Non-pigmented ciliary epithelial cell (primary cell): ENCODE measurements at regions not wholly inside any gene's neighbourhood (a gene's known extent, or its start where the extent isn't known, plus 50 kb on each side); places are given as distances from the start of the nearest gene placed in this dataset.

Experiments used
- DNase-seq: peaks from one replicate; pipeline ENCODE4 v3.0.0-alpha.2; 2010; ENCODE audit warnings: low read depth

- DNase-seq, result peak; percentile 64
Observed at GRCh38 chr5:104189031-104189430, 626.4 kb upstream of the NUDT12 start.

GRCh38 chr5:104187656-104188055, 625.1 kb upstream of the NUDT12 start:
- no peak for DNase-seq

- no peak for DNase-seq
Observed at GRCh38 chr5:104186510-104186909, 623.9 kb upstream of the NUDT12 start.

- no peak for DNase-seq
Observed at GRCh38 chr5:104186100-104186499, 623.5 kb upstream of the NUDT12 start.

- no peak for DNase-seq
Observed at GRCh38 chr5:104184264-104184663, 621.7 kb upstream of the NUDT12 start.

- no peak for DNase-seq
Observed at GRCh38 chr5:104178829-104179456, 616.4 kb upstream of the NUDT12 start.

- no peak for DNase-seq
Observed at GRCh38 chr5:104178066-104178465, 615.5 kb upstream of the NUDT12 start.

- DNase-seq, result no peak
Observed at GRCh38 chr5:104177651-104178050, 615.1 kb upstream of the NUDT12 start.

- no peak for DNase-seq
Observed at GRCh38 chr5:104172976-104173375, 610.4 kb upstream of the NUDT12 start.

- DNase-seq, result no peak
Observed at GRCh38 chr5:104171958-104172690, 609.5 kb upstream of the NUDT12 start.

GRCh38 chr5:104170926-104171325, 608.3 kb upstream of the NUDT12 start:
- no peak for DNase-seq

GRCh38 chr5:104146652-104147051, 584.1 kb upstream of the NUDT12 start:
- no peak for DNase-seq

- DNase-seq, result no peak
Observed at GRCh38 chr5:104139840-104140239, 577.3 kb upstream of the NUDT12 start.

- no peak for DNase-seq
Observed at GRCh38 chr5:104130320-104130719, 567.7 kb upstream of the NUDT12 start.

- DNase-seq, result no peak
Observed at GRCh38 chr5:104128348-104128747, 565.8 kb upstream of the NUDT12 start.

GRCh38 chr5:104126980-104127379, 564.4 kb upstream of the NUDT12 start:
- DNase-seq, result no peak

GRCh38 chr5:104119529-104119928, 556.9 kb upstream of the NUDT12 start:
- no peak for DNase-seq

- DNase-seq, result no peak
Observed at GRCh38 chr5:104111632-104112031, 549.0 kb upstream of the NUDT12 start.

GRCh38 chr5:104096451-104096850, 533.9 kb upstream of the NUDT12 start:
- DNase-seq, result no peak

GRCh38 chr5:104095527-104095926, 532.9 kb upstream of the NUDT12 start:
- no peak for DNase-seq

- no peak for DNase-seq
Observed at GRCh38 chr5:104088876-104089778, 526.5 kb upstream of the NUDT12 start.

GRCh38 chr5:104084896-104085295, 522.3 kb upstream of the NUDT12 start:
- no peak for DNase-seq

- no peak for DNase-seq
Observed at GRCh38 chr5:104082754-104083153, 520.2 kb upstream of the NUDT12 start.
